HL-60 (cell line): ENCODE measurements at regions not wholly inside any gene's neighbourhood (a gene's known extent, or its start where the extent isn't known, plus 50 kb on each side); places are given as distances from the start of the nearest gene placed in this dataset.

Experiments
- DNase-seq, 2 experiments: peaks; one replicate each; pipeline ENCODE4 v3.0.0-alpha.2; 2010 to 2020; ENCODE audit warnings: low read depth in 1 of 2, low spot score in 1 of 2
- H3K27ac ChIP-seq: fragments of 250-450 bp; sonication (Bioruptor Pico); replicated peaks from 2 replicates; pipeline ENCODE4 v1.5.1; 2020; ENCODE audit warnings: mild to moderate bottlenecking, moderate library complexity
- H3K27me3 ChIP-seq: fragments of 250-450 bp; sonication (Bioruptor Pico); 2 replicates; pipeline ENCODE4 v1.5.1; 2021; ENCODE audit warnings: mild to moderate bottlenecking, moderate library complexity; ENCODE audit not compliant: insufficient read depth, poor library complexity, severe bottlenecking
- H3K4me3 ChIP-seq: replicated peaks from 2 replicates; pipeline ENCODE4 v1.5.1; 2011; ENCODE audit warnings: mild to moderate bottlenecking, control low read depth, low read length; ENCODE audit not compliant: insufficient read depth
- CTCF ChIP-seq: IDR thresholded peaks from one replicate; pipeline ENCODE4 v1.5.1; 2011; ENCODE audit warnings: low read length, control low read depth, inconsistent platforms; ENCODE audit not compliant: insufficient read depth
- GABPA ChIP-seq: IDR thresholded peaks from 2 replicates; pipeline ENCODE4 v1.6.1; 2012; ENCODE audit warnings: low read depth
- POLR2AphosphoS5 ChIP-seq: IDR thresholded peaks from 2 replicates; pipeline ENCODE4 v1.6.1; 2012; ENCODE audit warnings: low read depth
- SPI1 ChIP-seq: IDR thresholded peaks from 2 replicates; pipeline ENCODE4 v1.6.1; 2012; ENCODE audit warnings: low read depth, mild to moderate bottlenecking, borderline replicate concordance
- TF ChIP-seq, protein P1 (sequence below): IDR thresholded peaks from 2 replicates; pipeline ENCODE4 v1.6.1; 2012; ENCODE audit warnings: low read depth; ENCODE audit not compliant: insufficient replicate concordance

- TF ChIP-seq CTCF (no peak), SPI1 (no peak), POLR2AphosphoS5 (no peak), GABPA (no peak)
- TF ChIP-seq, protein P1, sequence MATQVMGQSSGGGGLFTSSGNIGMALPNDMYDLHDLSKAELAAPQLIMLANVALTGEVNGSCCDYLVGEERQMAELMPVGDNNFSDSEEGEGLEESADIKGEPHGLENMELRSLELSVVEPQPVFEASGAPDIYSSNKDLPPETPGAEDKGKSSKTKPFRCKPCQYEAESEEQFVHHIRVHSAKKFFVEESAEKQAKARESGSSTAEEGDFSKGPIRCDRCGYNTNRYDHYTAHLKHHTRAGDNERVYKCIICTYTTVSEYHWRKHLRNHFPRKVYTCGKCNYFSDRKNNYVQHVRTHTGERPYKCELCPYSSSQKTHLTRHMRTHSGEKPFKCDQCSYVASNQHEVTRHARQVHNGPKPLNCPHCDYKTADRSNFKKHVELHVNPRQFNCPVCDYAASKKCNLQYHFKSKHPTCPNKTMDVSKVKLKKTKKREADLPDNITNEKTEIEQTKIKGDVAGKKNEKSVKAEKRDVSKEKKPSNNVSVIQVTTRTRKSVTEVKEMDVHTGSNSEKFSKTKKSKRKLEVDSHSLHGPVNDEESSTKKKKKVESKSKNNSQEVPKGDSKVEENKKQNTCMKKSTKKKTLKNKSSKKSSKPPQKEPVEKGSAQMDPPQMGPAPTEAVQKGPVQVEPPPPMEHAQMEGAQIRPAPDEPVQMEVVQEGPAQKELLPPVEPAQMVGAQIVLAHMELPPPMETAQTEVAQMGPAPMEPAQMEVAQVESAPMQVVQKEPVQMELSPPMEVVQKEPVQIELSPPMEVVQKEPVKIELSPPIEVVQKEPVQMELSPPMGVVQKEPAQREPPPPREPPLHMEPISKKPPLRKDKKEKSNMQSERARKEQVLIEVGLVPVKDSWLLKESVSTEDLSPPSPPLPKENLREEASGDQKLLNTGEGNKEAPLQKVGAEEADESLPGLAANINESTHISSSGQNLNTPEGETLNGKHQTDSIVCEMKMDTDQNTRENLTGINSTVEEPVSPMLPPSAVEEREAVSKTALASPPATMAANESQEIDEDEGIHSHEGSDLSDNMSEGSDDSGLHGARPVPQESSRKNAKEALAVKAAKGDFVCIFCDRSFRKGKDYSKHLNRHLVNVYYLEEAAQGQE, result no peak
- H3K27ac ChIP-seq, result no peak overlapping the region
- no peak for DNase-seq
- H3K4me3 ChIP-seq, result no peak overlapping the region
- H3K27me3 ChIP-seq, result no peaks in the 10 kb centered on the region
Measured at GRCh38 chr11:23455321-23455891, 595.1 kb upstream of the CCDC179 start.

- no peaks in the 10 kb centered on the region for H3K27me3 ChIP-seq
- TF ChIP-seq SPI1, result no peak
- no peak for TF ChIP-seq GABPA
- TF ChIP-seq, protein P1, result no peak
- TF ChIP-seq CTCF, result no peak
Measured at GRCh38 chr11:23457641-23458040, 597.4 kb upstream of the CCDC179 start.

GRCh38 chr11:23471878-23472277, 611.6 kb upstream of the CCDC179 start:
- Histone ChIP-seq H3K27me3 (no peaks in the 10 kb centered on the region), H3K27ac (no peak overlapping the region)
- DNase-seq, result no peak

More at GRCh38 chr11:23457641-23458040, 597.4 kb upstream of the CCDC179 start:
- H3K4me3 ChIP-seq, result no peak overlapping the region
- no peak overlapping the region for H3K27ac ChIP-seq
- DNase-seq, result no peak

More at GRCh38 chr11:23471878-23472277, 611.6 kb upstream of the CCDC179 start:
- TF ChIP-seq, protein P1, result no peak
- TF ChIP-seq POLR2AphosphoS5 (no peak), CTCF (no peak), GABPA (no peak), SPI1 (no peak)
- no peak overlapping the region for H3K4me3 ChIP-seq
